ENCODE measurements at regions not wholly inside any gene's neighbourhood (a gene's known extent, or its start where the extent isn't known, plus 50 kb on each side); places are given as distances from the start of the nearest gene placed in this dataset.

GRCh38 chr14:84180336-84180735, 1349.6 kb upstream of the FLRT2 start:
- intact Hi-C loops (cut with DNase I): no loop called here
- Histone ChIP-seq H3K27me3 (no peaks in the 10 kb centered on the region), H3K36me3 (no peaks in the 10 kb centered on the region), H3K4me1 (no peaks in the 10 kb centered on the region), H3K4me3 (no peak overlapping the region), H3K27ac (no peak overlapping the region), H3K9me3 (no peaks in the 10 kb centered on the region)
- DNase-seq: no peak
- no peak for ATAC-seq
- 86 to 94% (median 93%) methylated on average over 2 of the region's 2 CpGs for WGBS, 4 donors
- TF ChIP-seq POLR2A (IDR thresholded peaks at IDR 0.05) (no peak), CTCF (IDR thresholded peaks at IDR 0.05) (no peak)

GRCh38 chr14:84181072-84181471, 1348.9 kb upstream of the FLRT2 start:
- WGBS, 4 donors: 83 to 94% (median 84%) methylated on average over 2 of the region's 2 CpGs
- intact Hi-C loops (cut with DNase I): no loop called here
- ATAC-seq: no peak

GRCh38 chr14:84195514-84195913, 1334.4 kb upstream of the FLRT2 start:
- TF ChIP-seq CTCF (IDR thresholded peaks at IDR 0.05) (no peak), POLR2A (IDR thresholded peaks at IDR 0.05) (no peak)
- ATAC-seq (no peak), DNase-seq (no peak)
- peaks cover 0 to 9% (median 0%) of the 10 kb centered on the region in 12 donors for H3K9me3 ChIP-seq
- intact Hi-C loops (cut with DNase I): no loop called here
- H3K27me3 ChIP-seq: no peaks in the 10 kb centered on the region
- H3K36me3 ChIP-seq: no peaks in the 10 kb centered on the region
- no peak overlapping the region for H3K4me3 ChIP-seq
- H3K27ac ChIP-seq: no peak overlapping the region
- no peaks in the 10 kb centered on the region for H3K4me1 ChIP-seq

More at GRCh38 chr14:84181072-84181471, 1348.9 kb upstream of the FLRT2 start:
- Histone ChIP-seq H3K27ac (no peak overlapping the region), H3K27me3 (no peaks in the 10 kb centered on the region), H3K9me3 (no peaks in the 10 kb centered on the region), H3K4me1 (no peaks in the 10 kb centered on the region), H3K36me3 (no peaks in the 10 kb centered on the region), H3K4me3 (no peak overlapping the region)
- no peak for DNase-seq
- TF ChIP-seq CTCF (IDR thresholded peaks at IDR 0.05) (no peak), POLR2A (IDR thresholded peaks at IDR 0.05) (no peak)

GRCh38 chr14:84197704-84198103, 1332.2 kb upstream of the FLRT2 start:
- H3K9me3 ChIP-seq: peaks cover 0 to 9% (median 0%) of the 10 kb centered on the region in 12 donors
- 80 to 83% (median 82%) methylated on average over 1 of the region's 1 CpG for WGBS, 4 donors
- no peak overlapping the region for H3K4me3 ChIP-seq
- DNase-seq (no peak), ATAC-seq (no peak)
- no peaks in the 10 kb centered on the region for H3K27me3 ChIP-seq
- TF ChIP-seq CTCF (IDR thresholded peaks at IDR 0.05) (no peak), POLR2A (IDR thresholded peaks at IDR 0.05) (no peak)
- H3K4me1 ChIP-seq: no peaks in the 10 kb centered on the region
- H3K27ac ChIP-seq: no peak overlapping the region
- H3K36me3 ChIP-seq: no peaks in the 10 kb centered on the region
- intact Hi-C loops (cut with DNase I): no loop called here
